Bronchial epithelial cell (primary cell): ENCODE measurements at regions not wholly inside any gene's neighbourhood (a gene's known extent, or its start where the extent isn't known, plus 50 kb on each side); places are given as distances from the start of the nearest gene placed in this dataset.

Experiments used
- DNase-seq: peaks from one replicate; pipeline ENCODE4 v3.0.0-alpha.2; 2010; ENCODE audit warnings: low read depth
- FAIRE-seq: peaks from 2 replicates; lab custom pipeline; 2011; peaks lifted over from hg19 to GRCh38; lab: Jason Lieb, UNC
- H3K27me3 ChIP-seq: 2 replicates; pipeline ENCODE4 v1.5.1; 2011; ENCODE audit warnings: low read length; ENCODE audit not compliant: control insufficient read depth, insufficient read depth
- H3K36me3 ChIP-seq: 2 replicates; pipeline ENCODE4 v1.5.1; 2011; ENCODE audit warnings: low read length; ENCODE audit not compliant: control insufficient read depth, insufficient read depth
- H3K4me3 ChIP-seq: 2 replicates; pipeline ENCODE4 v1.5.1; 2011; ENCODE audit warnings: mild to moderate bottlenecking, low read depth, low read length, control low read depth
- CTCF ChIP-seq: IDR thresholded peaks from 2 replicates; pipeline ENCODE4 v1.5.1; 2011; ENCODE audit warnings: mild to moderate bottlenecking, moderate library complexity, low read length, control low read depth, inconsistent platforms; ENCODE audit not compliant: insufficient read depth, severe bottlenecking

GRCh38 chr2:236637686-236638569 is 68.3 kb downstream of the ACKR3 start:
- no peaks in the 10 kb centered on the region for H3K36me3 ChIP-seq
- no peak for FAIRE-seq
- no peak for DNase-seq
- no peak for TF ChIP-seq CTCF
- H3K4me3 ChIP-seq, result no peak overlapping the region
- no peaks in the 10 kb centered on the region for H3K27me3 ChIP-seq

GRCh38 chr2:236638707-236639106 is 69.1 kb downstream of the ACKR3 start:
- H3K4me3 ChIP-seq, result no peak overlapping the region
- DNase-seq (no peak), FAIRE-seq (no peak)

DNA sequence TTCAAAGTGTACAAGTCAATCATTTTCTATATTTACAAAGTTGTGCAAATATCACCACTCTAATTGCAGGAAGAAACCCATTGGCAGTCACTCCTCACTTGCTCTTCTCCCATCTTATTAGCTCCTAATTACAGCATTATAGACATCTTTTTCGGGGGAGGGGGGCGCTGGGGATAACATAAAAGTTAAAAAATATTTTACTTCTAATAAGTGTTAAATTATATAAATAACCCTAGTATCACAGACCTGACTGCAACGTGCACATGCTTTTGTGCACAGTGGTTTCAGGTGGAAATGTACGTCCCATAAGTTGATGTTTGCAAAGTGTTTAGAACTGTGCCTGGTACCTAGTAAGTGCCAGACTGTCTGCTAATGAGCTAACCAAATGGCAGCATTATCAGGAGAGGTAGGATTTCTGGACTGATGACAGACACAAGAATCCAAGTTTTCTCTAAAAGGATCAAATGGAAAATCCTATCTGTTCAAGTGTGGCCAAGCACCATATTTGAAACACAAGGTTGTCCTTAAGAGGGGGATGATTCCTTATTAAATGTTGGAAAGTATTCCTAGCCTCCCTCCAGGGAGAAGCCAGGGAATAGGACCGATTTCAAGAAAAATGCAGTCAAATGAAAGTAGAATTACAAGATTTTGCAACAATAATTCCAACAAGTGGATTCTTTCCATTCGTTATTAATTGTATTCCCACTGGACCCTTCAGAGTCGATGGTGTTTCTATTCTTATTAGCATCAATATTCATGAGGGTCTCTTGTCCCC is 70.0 kb downstream of the ACKR3 start:
- DNase-seq, result no peak
- Histone ChIP-seq H3K4me3 (no peak overlapping the region), H3K36me3 (no peaks in the 10 kb centered on the region), H3K27me3 (no peaks in the 10 kb centered on the region)
- TF ChIP-seq CTCF, result no peak
- no peak for FAIRE-seq

More at GRCh38 chr2:236638707-236639106, 69.1 kb downstream of the ACKR3 start:
- Histone ChIP-seq H3K27me3 (no peaks in the 10 kb centered on the region), H3K36me3 (no peaks in the 10 kb centered on the region)
- TF ChIP-seq CTCF, result no peak

DNA sequence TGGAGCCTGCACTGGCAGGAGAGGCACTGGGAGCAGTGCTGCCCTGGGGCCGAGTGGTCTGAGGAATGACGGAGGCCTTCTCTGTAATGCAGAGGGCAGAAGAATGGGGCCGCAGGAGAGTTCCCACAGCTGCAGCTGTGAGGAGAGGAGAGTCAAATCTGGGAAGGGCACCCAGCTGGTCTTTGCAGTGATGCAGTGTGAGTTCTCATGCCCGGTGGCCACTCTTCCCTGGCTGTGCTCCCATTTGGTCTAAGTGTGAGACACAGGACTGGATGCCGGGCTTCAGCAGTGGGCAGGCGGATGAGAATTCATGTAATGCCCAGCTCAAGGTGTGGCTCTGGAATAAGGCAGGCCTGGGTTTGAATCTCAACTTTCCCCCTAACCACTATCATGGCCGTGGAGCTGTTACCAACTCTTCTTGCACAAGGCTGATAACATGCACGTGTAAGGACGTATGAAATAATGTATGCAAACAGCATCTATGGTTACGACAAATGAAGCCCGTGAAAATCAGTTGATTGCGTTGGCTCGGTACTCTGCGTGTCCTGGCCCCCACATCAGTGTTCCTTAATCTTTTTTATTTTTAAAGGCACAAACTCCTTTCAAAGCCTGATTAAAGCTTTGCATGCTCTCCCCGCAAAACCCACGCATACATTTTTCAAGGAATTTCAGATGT is 71.6 kb downstream of the ACKR3 start:
- DNase-seq, result no peak
- no peaks in the 10 kb centered on the region for H3K36me3 ChIP-seq
- no peak for TF ChIP-seq CTCF
- FAIRE-seq, result no peak
- no peaks in the 10 kb centered on the region for H3K27me3 ChIP-seq
- no peak overlapping the region for H3K4me3 ChIP-seq

DNA sequence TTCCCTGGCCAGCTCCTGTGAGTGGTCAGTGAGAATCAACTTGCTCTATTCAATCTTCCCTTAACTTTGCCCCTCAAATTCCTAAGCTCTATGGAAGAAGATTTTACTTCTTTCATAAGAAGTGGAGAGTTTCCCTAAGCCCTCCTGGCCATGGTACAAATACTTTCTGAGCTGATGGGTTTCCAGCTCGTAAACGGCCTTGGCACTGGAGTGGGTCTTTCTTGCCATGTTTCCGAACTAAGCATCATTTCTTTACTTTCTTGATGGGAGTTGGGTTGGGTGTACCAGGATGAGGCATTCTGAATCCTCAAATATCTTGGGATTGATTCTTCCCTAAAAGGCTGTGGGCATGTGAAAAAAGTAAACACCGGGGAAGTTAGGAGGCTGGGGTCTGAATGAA is 72.5 kb downstream of the ACKR3 start:
- DNase-seq (no peak), FAIRE-seq (no peak)
- Histone ChIP-seq H3K36me3 (no peaks in the 10 kb centered on the region), H3K27me3 (no peaks in the 10 kb centered on the region), H3K4me3 (no peak overlapping the region)
- no peak for TF ChIP-seq CTCF
